GM12891 (cell line): ENCODE measurements at regions not wholly inside any gene's neighbourhood (a gene's known extent, or its start where the extent isn't known, plus 50 kb on each side); places are given as distances from the start of the nearest gene placed in this dataset.
A peak's percentile ranks its signal among the peaks of the same experiment; 100 is the strongest.

ENCODE experiments used
- DNase-seq: peaks from one replicate; pipeline ENCODE4 v3.0.0; 2011; ENCODE audit warnings: low spot score; ENCODE audit not compliant: insufficient read length
- FAIRE-seq: peaks from 2 replicates; lab custom pipeline; 2011; peaks lifted over from hg19 to GRCh38; lab: Jason Lieb, UNC
- PAX5 ChIP-seq: IDR thresholded peaks from 2 replicates; pipeline ENCODE4 v1.6.1; 2011; ENCODE audit warnings: low read length, moderate library complexity, mild to moderate bottlenecking; ENCODE audit not compliant: insufficient read depth, severe bottlenecking
- POLR2A ChIP-seq: IDR thresholded peaks from 2 replicates; pipeline ENCODE4 v1.6.1; 2011; ENCODE audit warnings: low read depth, low read length, control low read depth
- POLR2AphosphoS5 ChIP-seq: IDR thresholded peaks from 2 replicates; pipeline ENCODE4 v1.6.1; 2011; ENCODE audit warnings: low read depth, low read length, control low read depth
- POU2F2 ChIP-seq: IDR thresholded peaks from 2 replicates; pipeline ENCODE4 v1.6.1; 2011; ENCODE audit warnings: low read depth, mild to moderate bottlenecking, control low read depth, low read length, moderate library complexity
- SPI1 ChIP-seq: IDR thresholded peaks from 2 replicates; pipeline ENCODE4 v1.6.1; 2011; ENCODE audit warnings: low read depth, low read length, control low read depth
- TAF1 ChIP-seq: IDR thresholded peaks from 2 replicates; pipeline ENCODE4 v1.6.1; 2011; ENCODE audit warnings: low read depth, low read length, control low read depth

- no peak for TF ChIP-seq POLR2AphosphoS5
- 0 out of 2 replicates have a peak, but pooled peaks have one; percentile 13 for TF ChIP-seq SPI1
- FAIRE-seq (no peak), DNase-seq (no peak)
Measured at GRCh38 chr5:5017827-5018577, 122.1 kb upstream of the ADAMTS16 start.

GRCh38 chr5:5018578-5018970 lies 121.6 kb upstream of the ADAMTS16 start:
- TF ChIP-seq PAX5 (no peak), POU2F2 (no peak), POLR2A (no peak), SPI1 (no peak), TAF1 (no peak), POLR2AphosphoS5 (no peak)
- FAIRE-seq (no peak), DNase-seq (no peak)

- TF ChIP-seq PAX5, result no peak
- no peak for TF ChIP-seq POU2F2
- no peak for TF ChIP-seq POLR2A
- no peak for TF ChIP-seq TAF1
- no peak for TF ChIP-seq SPI1
- TF ChIP-seq POLR2AphosphoS5, result no peak
- FAIRE-seq (no peak), DNase-seq (no peak)
Measured at GRCh38 chr5:5021436-5021835, 118.7 kb upstream of the ADAMTS16 start.

- FAIRE-seq (no peak), DNase-seq (no peak)
- TF ChIP-seq POLR2A (no peak), POU2F2 (no peak)
Measured at GRCh38 chr5:5025098-5025773, 114.9 kb upstream of the ADAMTS16 start.

- DNase-seq (no peak), FAIRE-seq (peak; percentile 26)
- TF ChIP-seq POU2F2 (no peak), TAF1 (no peak), PAX5 (no peak), POLR2AphosphoS5 (no peak), POLR2A (no peak), SPI1 (peak; percentile 6; the same call in 1 of the 2 replicates)
Measured at GRCh38 chr5:5025774-5026408, 114.2 kb upstream of the ADAMTS16 start.

- FAIRE-seq (no peak), DNase-seq (no peak)
- TF ChIP-seq SPI1 (no peak), TAF1 (no peak), PAX5 (no peak), POLR2AphosphoS5 (no peak), POU2F2 (no peak), POLR2A (no peak)
Measured at GRCh38 chr5:5026409-5026785, 113.7 kb upstream of the ADAMTS16 start.

- FAIRE-seq (no peak), DNase-seq (no peak)
- TF ChIP-seq POLR2A (no peak), POLR2AphosphoS5 (no peak), TAF1 (no peak), SPI1 (no peak)
Measured at GRCh38 chr5:5031665-5032064, 108.5 kb upstream of the ADAMTS16 start.

- FAIRE-seq (no peak), DNase-seq (no peak)
- no peak for TF ChIP-seq POLR2AphosphoS5
- TF ChIP-seq POLR2A, result no peak
- no peak for TF ChIP-seq SPI1
- TF ChIP-seq TAF1, result no peak
- no peak for TF ChIP-seq PAX5
- TF ChIP-seq POU2F2, result no peak
Measured at GRCh38 chr5:5037674-5038073, 102.5 kb upstream of the ADAMTS16 start.

GRCh38 chr5:5039918-5040317 lies 100.2 kb upstream of the ADAMTS16 start:
- FAIRE-seq (no peak), DNase-seq (no peak)
- TF ChIP-seq PAX5, result no peak

- FAIRE-seq (no peak), DNase-seq (no peak)
- TF ChIP-seq TAF1, result no peak
- TF ChIP-seq PAX5, result no peak
- TF ChIP-seq SPI1, result no peak
- TF ChIP-seq POLR2A, result no peak
- TF ChIP-seq POU2F2, result no peak
- no peak for TF ChIP-seq POLR2AphosphoS5
Measured at GRCh38 chr5:5040712-5041111, 99.4 kb upstream of the ADAMTS16 start.
